ENCODE measurements at regions not wholly inside any gene's neighbourhood (a gene's known extent, or its start where the extent isn't known, plus 50 kb on each side); places are given as distances from the start of the nearest gene placed in this dataset.
A peak's percentile ranks its signal among the peaks of the same experiment; 100 is the strongest.

GRCh38 chr2:82636402-82637020, 1822.6 kb downstream of the SUCLG1 start:
- Histone ChIP-seq H3K27ac (ENCODE audit: insufficient read depth, low read length) (no peak overlapping the region), H3K4me3 (replicated peaks in 1 of 4; ENCODE audit: control extremely low read depth in 1 of 4, insufficient read depth in 1 of 4, low read depth in 3 of 4, low read length in 4 of 4) (no peak overlapping the region), H3K36me3 (ENCODE audit: control insufficient read depth, insufficient read depth, low read length) (no peaks in the 10 kb centered on the region), H4K20me1 (ENCODE audit: control insufficient read depth, extremely low read depth, insufficient read depth, low read length) (no peaks in the 10 kb centered on the region), H3K4me1 (ENCODE audit: control insufficient read depth, extremely low read depth, insufficient read depth, low read length) (no peaks in the 10 kb centered on the region), H2AFZ (ENCODE audit: low read length) (no peak overlapping the region), H3K27me3 (ENCODE audit: control insufficient read depth, insufficient read depth, low read length) (no peaks in the 10 kb centered on the region), H3K79me2 (ENCODE audit: control insufficient read depth, insufficient read depth, low read length) (no peaks in the 10 kb centered on the region), H3K4me2 (ENCODE audit: extremely low read depth, insufficient read depth, low read length) (no peak overlapping the region), H3K9ac (ENCODE audit: insufficient read depth, low read length) (no peak overlapping the region), H3K9me3 (ENCODE audit: control insufficient read depth, insufficient read depth, low read depth, low read length) (no peaks in the 10 kb centered on the region)
- TF ChIP-seq, protein P1, sequence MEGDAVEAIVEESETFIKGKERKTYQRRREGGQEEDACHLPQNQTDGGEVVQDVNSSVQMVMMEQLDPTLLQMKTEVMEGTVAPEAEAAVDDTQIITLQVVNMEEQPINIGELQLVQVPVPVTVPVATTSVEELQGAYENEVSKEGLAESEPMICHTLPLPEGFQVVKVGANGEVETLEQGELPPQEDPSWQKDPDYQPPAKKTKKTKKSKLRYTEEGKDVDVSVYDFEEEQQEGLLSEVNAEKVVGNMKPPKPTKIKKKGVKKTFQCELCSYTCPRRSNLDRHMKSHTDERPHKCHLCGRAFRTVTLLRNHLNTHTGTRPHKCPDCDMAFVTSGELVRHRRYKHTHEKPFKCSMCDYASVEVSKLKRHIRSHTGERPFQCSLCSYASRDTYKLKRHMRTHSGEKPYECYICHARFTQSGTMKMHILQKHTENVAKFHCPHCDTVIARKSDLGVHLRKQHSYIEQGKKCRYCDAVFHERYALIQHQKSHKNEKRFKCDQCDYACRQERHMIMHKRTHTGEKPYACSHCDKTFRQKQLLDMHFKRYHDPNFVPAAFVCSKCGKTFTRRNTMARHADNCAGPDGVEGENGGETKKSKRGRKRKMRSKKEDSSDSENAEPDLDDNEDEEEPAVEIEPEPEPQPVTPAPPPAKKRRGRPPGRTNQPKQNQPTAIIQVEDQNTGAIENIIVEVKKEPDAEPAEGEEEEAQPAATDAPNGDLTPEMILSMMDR (conservative IDR thresholded peaks at IDR 0.05 in 1 of 2, IDR thresholded peaks at IDR 0.05 in 1 of 2; ENCODE audit: low read depth in 1 of 2, low read length in 2 of 2) = no peak
- no peak for TF ChIP-seq EZH2 (IDR thresholded peaks at IDR 0.05; ENCODE audit: low read length, missing control alignments)
- DNase-seq (ENCODE audit: low read depth in 2 of 2) = peak in 1 of 2 donors; percentile 17

DNA sequence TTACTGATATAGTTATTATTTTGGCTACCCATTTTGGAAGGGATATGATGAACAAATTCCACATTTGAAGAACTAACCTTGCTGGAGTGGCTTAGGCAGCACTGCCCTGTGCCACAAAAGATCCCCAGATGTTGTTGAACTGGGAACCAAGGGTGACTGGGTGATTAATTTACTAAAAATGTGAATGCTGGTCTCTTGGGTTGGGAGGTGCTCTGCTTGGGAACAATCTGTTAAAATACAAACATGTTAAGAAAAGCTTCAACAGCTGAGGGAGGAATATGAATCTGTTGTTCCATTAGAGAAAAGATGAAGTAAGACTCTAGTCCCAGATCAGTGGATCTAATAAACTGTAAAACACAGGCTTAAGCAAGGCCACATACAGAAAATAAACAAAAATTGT, 1860.1 kb downstream of the SUCLG1 start:
- no peaks in the 10 kb centered on the region for H4K20me1 ChIP-seq (ENCODE audit: control insufficient read depth, extremely low read depth, insufficient read depth, low read length)
- no peak for DNase-seq (ENCODE audit: low read depth in 2 of 2)
- no peak overlapping the region for H3K4me3 ChIP-seq (replicated peaks in 1 of 4; ENCODE audit: control extremely low read depth in 1 of 4, insufficient read depth in 1 of 4, low read depth in 3 of 4, low read length in 4 of 4)
- TF ChIP-seq, protein P1 (conservative IDR thresholded peaks at IDR 0.05 in 1 of 2, IDR thresholded peaks at IDR 0.05 in 1 of 2; ENCODE audit: low read depth in 1 of 2, low read length in 2 of 2) = no peak
- TF ChIP-seq EZH2 (IDR thresholded peaks at IDR 0.05; ENCODE audit: low read length, missing control alignments) = no peak
- H2AFZ ChIP-seq (ENCODE audit: low read length) = no peak overlapping the region
- no peak overlapping the region for H3K4me2 ChIP-seq (ENCODE audit: extremely low read depth, insufficient read depth, low read length)
- H3K27ac ChIP-seq (ENCODE audit: insufficient read depth, low read length) = no peak overlapping the region
- H3K79me2 ChIP-seq (ENCODE audit: control insufficient read depth, insufficient read depth, low read length) = no peaks in the 10 kb centered on the region
- H3K9ac ChIP-seq (ENCODE audit: insufficient read depth, low read length) = no peak overlapping the region
- no peaks in the 10 kb centered on the region for H3K4me1 ChIP-seq (ENCODE audit: control insufficient read depth, extremely low read depth, insufficient read depth, low read length)
- no peaks in the 10 kb centered on the region for H3K27me3 ChIP-seq (ENCODE audit: control insufficient read depth, insufficient read depth, low read length)
- no peaks in the 10 kb centered on the region for H3K9me3 ChIP-seq (ENCODE audit: control insufficient read depth, insufficient read depth, low read depth, low read length)
- H3K36me3 ChIP-seq (ENCODE audit: control insufficient read depth, insufficient read depth, low read length) = no peaks in the 10 kb centered on the region

DNA sequence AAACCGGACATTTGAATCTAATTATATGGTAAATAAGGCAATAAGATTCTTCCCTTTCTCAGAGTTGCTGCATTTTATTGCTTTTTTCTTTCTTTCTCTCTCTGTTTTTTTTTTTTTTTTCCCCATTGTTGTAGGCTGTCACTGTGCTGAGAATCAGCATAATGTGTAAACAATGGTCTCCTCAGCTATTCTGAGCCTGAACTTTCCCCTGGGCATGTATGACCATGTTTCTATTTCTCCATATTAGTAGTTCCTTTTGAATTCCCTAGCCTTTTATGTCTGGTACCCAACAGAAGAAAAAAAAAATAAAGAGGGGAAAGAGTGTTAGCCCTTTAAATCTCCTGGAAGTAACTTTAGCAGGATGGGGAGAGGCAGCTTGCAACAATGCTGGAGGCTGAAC, 1862.5 kb downstream of the SUCLG1 start:
- Histone ChIP-seq H3K9me3 (ENCODE audit: control insufficient read depth, insufficient read depth, low read depth, low read length) (no peaks in the 10 kb centered on the region), H3K27ac (ENCODE audit: insufficient read depth, low read length) (no peak overlapping the region), H3K4me2 (ENCODE audit: extremely low read depth, insufficient read depth, low read length) (no peak overlapping the region), H3K79me2 (ENCODE audit: control insufficient read depth, insufficient read depth, low read length) (no peaks in the 10 kb centered on the region), H3K36me3 (ENCODE audit: control insufficient read depth, insufficient read depth, low read length) (no peaks in the 10 kb centered on the region), H3K27me3 (ENCODE audit: control insufficient read depth, insufficient read depth, low read length) (no peaks in the 10 kb centered on the region), H4K20me1 (ENCODE audit: control insufficient read depth, extremely low read depth, insufficient read depth, low read length) (no peaks in the 10 kb centered on the region), H3K4me3 (replicated peaks in 1 of 4; ENCODE audit: control extremely low read depth in 1 of 4, insufficient read depth in 1 of 4, low read depth in 3 of 4, low read length in 4 of 4) (no peak overlapping the region), H2AFZ (ENCODE audit: low read length) (no peak overlapping the region), H3K4me1 (ENCODE audit: control insufficient read depth, extremely low read depth, insufficient read depth, low read length) (no peaks in the 10 kb centered on the region), H3K9ac (ENCODE audit: insufficient read depth, low read length) (no peak overlapping the region)
- TF ChIP-seq, protein P1 (conservative IDR thresholded peaks at IDR 0.05 in 1 of 2, IDR thresholded peaks at IDR 0.05 in 1 of 2; ENCODE audit: low read depth in 1 of 2, low read length in 2 of 2) = no peak
- no peak for TF ChIP-seq EZH2 (IDR thresholded peaks at IDR 0.05; ENCODE audit: low read length, missing control alignments)
- no peak for DNase-seq (ENCODE audit: low read depth in 2 of 2)

Data from fibroblast of lung (primary cell).